OCI-LY3 (cell line): ENCODE measurements at regions not wholly inside any gene's neighbourhood (a gene's known extent, or its start where the extent isn't known, plus 50 kb on each side); places are given as distances from the start of the nearest gene placed in this dataset.

Experiments used
- H2AFZ ChIP-seq: fragments of 200-600, 300-600 bp; shearing (Covaris generic); 2 replicates; pipeline ENCODE4 v1.6.0; 2014; ENCODE audit warnings: antibody characterized with exemption, low read depth, low read length
- H3K27ac ChIP-seq: fragments of 200-600, 300-600 bp; sonication (generic); 2 replicates; pipeline ENCODE4 v1.5.1; 2014; ENCODE audit warnings: mild to moderate bottlenecking, low read length, moderate library complexity, mixed read lengths
- H3K27me3 ChIP-seq: fragments of 200-600, 300-600 bp; sonication (generic); 2 replicates; pipeline ENCODE4 v1.6.1; 2014; ENCODE audit warnings: low read depth, low read length, mixed read lengths
- H3K36me3 ChIP-seq: fragments of 200-600, 300-600 bp; sonication (generic); replicated peaks from 2 replicates; pipeline ENCODE3; 2014; ENCODE audit warnings: low read depth, low read length, mixed read lengths
- H3K4me1 ChIP-seq: fragments of 300-600, 200-600 bp; sonication (generic); 2 replicates; pipeline ENCODE4 v1.6.1; 2014; ENCODE audit warnings: low read length, mixed read lengths
- H3K4me2 ChIP-seq: fragments of 200-600, 300-600 bp; sonication (generic); 2 replicates; pipeline ENCODE4 v1.6.1; 2014; ENCODE audit warnings: low read length, mixed read lengths
- H3K4me3 ChIP-seq: fragments of 300-600, 200-600 bp; sonication (generic); 2 replicates; pipeline ENCODE4 v1.5.1; 2014; ENCODE audit warnings: antibody characterized with exemption, mild to moderate bottlenecking, low read length, moderate library complexity
- H3K79me2 ChIP-seq: fragments of 300-600, 200-600 bp; shearing (Covaris generic); 2 replicates; pipeline ENCODE4 v1.6.1; 2014; ENCODE audit warnings: mild to moderate bottlenecking, low read length, mixed read lengths
- H3K9ac ChIP-seq: fragments of 300-600, 200-600 bp; shearing (Covaris generic); 2 replicates; pipeline ENCODE4 v1.6.0; 2014; ENCODE audit warnings: mild to moderate bottlenecking, low read length, moderate library complexity
- H3K9me3 ChIP-seq: fragments of 200-600, 300-600 bp; shearing (Covaris generic); 2 replicates; pipeline ENCODE4 v1.6.1; 2014; ENCODE audit warnings: low read length, mixed read lengths; ENCODE audit not compliant: insufficient read depth
- H4K20me1 ChIP-seq: fragments of 200-600, 300-600 bp; sonication (generic); 2 replicates; pipeline ENCODE4 v1.6.1; 2016; ENCODE audit warnings: low read length, mixed read lengths; ENCODE audit not compliant: insufficient read depth
- CTCF ChIP-seq: fragments of 200-600, 300-600 bp; sonication (generic); IDR thresholded peaks from 2 replicates; pipeline ENCODE4 v1.5.1; 2014; ENCODE audit warnings: antibody characterized with exemption, low read length, low read depth
- EZH2phosphoT487 ChIP-seq: fragments of 200-600 bp; shearing (Covaris generic); IDR thresholded peaks from 2 replicates; pipeline ENCODE4 v1.6.1; 2018; ENCODE audit warnings: antibody characterized with exemption, mixed run types, low read depth

GRCh38 chr7:79828866-79829265 is 305.8 kb upstream of the GNAI1 start:
- H3K36me3 ChIP-seq = no peaks in the 10 kb centered on the region
- H2AFZ ChIP-seq = no peak overlapping the region
- H3K9me3 ChIP-seq = no peaks in the 10 kb centered on the region
- H3K9ac ChIP-seq = no peak overlapping the region
- no peaks in the 10 kb centered on the region for H3K4me1 ChIP-seq
- H4K20me1 ChIP-seq = no peaks in the 10 kb centered on the region
- H3K27ac ChIP-seq = no peak overlapping the region
- no peaks in the 10 kb centered on the region for H3K79me2 ChIP-seq
- H3K4me2 ChIP-seq = no peak overlapping the region
- no peaks in the 10 kb centered on the region for H3K27me3 ChIP-seq
- TF ChIP-seq CTCF (no peak), EZH2phosphoT487 (no peak)
- H3K4me3 ChIP-seq = no peak overlapping the region

GRCh38 chr7:79823246-79823951 is 311.2 kb upstream of the GNAI1 start:
- Histone ChIP-seq H3K79me2 (no peaks in the 10 kb centered on the region), H3K4me3 (no peak overlapping the region), H3K4me1 (no peaks in the 10 kb centered on the region), H3K27me3 (no peaks in the 10 kb centered on the region), H3K27ac (no peak overlapping the region), H3K4me2 (no peak overlapping the region), H2AFZ (no peak overlapping the region), H4K20me1 (no peaks in the 10 kb centered on the region), H3K9ac (no peak overlapping the region), H3K36me3 (no peaks in the 10 kb centered on the region), H3K9me3 (no peaks in the 10 kb centered on the region)
- no peak for TF ChIP-seq EZH2phosphoT487
- TF ChIP-seq CTCF = no peak

- Histone ChIP-seq H3K4me3 (no peak overlapping the region), H3K27me3 (no peaks in the 10 kb centered on the region), H3K79me2 (no peaks in the 10 kb centered on the region), H3K4me2 (no peak overlapping the region), H3K9ac (no peak overlapping the region), H4K20me1 (no peaks in the 10 kb centered on the region), H2AFZ (no peak overlapping the region), H3K9me3 (no peaks in the 10 kb centered on the region), H3K27ac (no peak overlapping the region), H3K4me1 (no peaks in the 10 kb centered on the region), H3K36me3 (no peaks in the 10 kb centered on the region)
- no peak for TF ChIP-seq EZH2phosphoT487
- TF ChIP-seq CTCF = no peak
These were observed 311.9 kb upstream of the GNAI1 start for GRCh38 chr7:79822620-79823240.

- no peaks in the 10 kb centered on the region for H3K27me3 ChIP-seq
- H3K79me2 ChIP-seq = no peaks in the 10 kb centered on the region
- H3K27ac ChIP-seq = no peak overlapping the region
- no peak overlapping the region for H3K4me3 ChIP-seq
- no peaks in the 10 kb centered on the region for H3K36me3 ChIP-seq
- no peaks in the 10 kb centered on the region for H4K20me1 ChIP-seq
- no peak overlapping the region for H3K9ac ChIP-seq
- H3K9me3 ChIP-seq = no peaks in the 10 kb centered on the region
- no peak overlapping the region for H2AFZ ChIP-seq
- no peaks in the 10 kb centered on the region for H3K4me1 ChIP-seq
- H3K4me2 ChIP-seq = no peak overlapping the region
- TF ChIP-seq EZH2phosphoT487 = no peak
These were observed 314.2 kb upstream of the GNAI1 start for GRCh38 chr7:79820387-79820786.
